GM23248 (cell line): ENCODE measurements at regions not wholly inside any gene's neighbourhood (a gene's known extent, or its start where the extent isn't known, plus 50 kb on each side); places are given as distances from the start of the nearest gene placed in this dataset.

Experiments
- DNase-seq: peaks from one replicate; pipeline ENCODE4 v3.0.0-alpha.2; 2015
- H2AFZ ChIP-seq: fragments of 200-600 bp; sonication (generic); 2 replicates; pipeline ENCODE4 v1.6.1; 2016; ENCODE audit warnings: antibody characterized with exemption
- H3F3A ChIP-seq: fragments of 200-600 bp; sonication (generic); 2 replicates; pipeline ENCODE4 v1.6.1; 2016; ENCODE audit warnings: mild to moderate bottlenecking, antibody characterized with exemption, mixed run types; ENCODE audit not compliant: insufficient read depth
- H3K27ac ChIP-seq: fragments of 200-600 bp; sonication (generic); 2 replicates; pipeline ENCODE4 v1.5.1; 2016; ENCODE audit warnings: mild to moderate bottlenecking
- H3K27me3 ChIP-seq: fragments of 200-600 bp; sonication (generic); replicated peaks from 2 replicates; pipeline ENCODE4 v1.6.1; 2016; ENCODE audit warnings: mild to moderate bottlenecking; ENCODE audit not compliant: insufficient read depth
- H3K36me3 ChIP-seq: fragments of 200-600 bp; sonication (generic); 2 replicates; pipeline ENCODE4 v1.6.1; 2016; ENCODE audit warnings: low read depth, mild to moderate bottlenecking
- H3K4me1 ChIP-seq: fragments of 200-600 bp; sonication (generic); 2 replicates; pipeline ENCODE4 v1.6.1; 2016; ENCODE audit warnings: mild to moderate bottlenecking; ENCODE audit not compliant: insufficient read depth
- H3K4me2 ChIP-seq: fragments of 200-600 bp; sonication (generic); one replicate; pipeline ENCODE4 v1.6.1; 2016; ENCODE audit warnings: mild to moderate bottlenecking; ENCODE audit not compliant: unreplicated experiment
- H3K4me3 ChIP-seq: fragments of 200-600 bp; sonication (generic); 2 replicates; pipeline ENCODE4 v1.5.1; 2016; ENCODE audit warnings: mild to moderate bottlenecking
- H3K79me2 ChIP-seq: fragments of 200-600 bp; sonication (generic); 2 replicates; pipeline ENCODE4 v1.6.1; 2016; ENCODE audit warnings: mild to moderate bottlenecking; ENCODE audit not compliant: insufficient read depth
- H3K9ac ChIP-seq: fragments of 200-600 bp; sonication (generic); 2 replicates; pipeline ENCODE4 v1.6.1; 2016; ENCODE audit warnings: mild to moderate bottlenecking
- H3K9me2 ChIP-seq: fragments of 200-600 bp; sonication (generic); 2 replicates; pipeline ENCODE4 v1.6.1; 2016; ENCODE audit warnings: mixed run types, mild to moderate bottlenecking, moderate library complexity; ENCODE audit not compliant: insufficient read depth
- H3K9me3 ChIP-seq: fragments of 200-600 bp; sonication (generic); one replicate; pipeline ENCODE4 v1.6.1; 2017; ENCODE audit warnings: low read depth
- H4K20me1 ChIP-seq: fragments of 200-600 bp; sonication (generic); 2 replicates; pipeline ENCODE4 v1.6.0; 2016; ENCODE audit not compliant: insufficient read depth
- EZH2 ChIP-seq: fragments of 200-600 bp; sonication (generic); IDR thresholded peaks from 2 replicates; pipeline ENCODE4 v1.6.1; 2018; ENCODE audit warnings: antibody characterized with exemption, mild to moderate bottlenecking; ENCODE audit not compliant: insufficient read depth, poor library complexity, severe bottlenecking
- EZH2phosphoT487 ChIP-seq: fragments of 200-600 bp; sonication (generic); IDR thresholded peaks from 2 replicates; pipeline ENCODE4 v1.6.1; 2018; ENCODE audit warnings: antibody characterized with exemption, moderate library complexity, mild to moderate bottlenecking, low read depth; ENCODE audit not compliant: insufficient read depth
- whole genome bisulfite sequencing, 2 experiments: methylation state at CpG; one replicate each; pipeline ENCODE4 v1.1.6; 2015 to 2017; ENCODE audit warnings: low lambda C conversion rate in 2 of 2, low coverage in 1 of 2; ENCODE audit errors: missing lambda C conversion rate in 2 of 2; 5-methylcytosine and 5-hydroxymethylcytosine counted together
- in situ Hi-C: fragments of 300-500 bp; cut with MboI; formaldehyde crosslinking; loops from 2 replicates; pipeline ENCODE4 v1.15.0; 2020

DNA sequence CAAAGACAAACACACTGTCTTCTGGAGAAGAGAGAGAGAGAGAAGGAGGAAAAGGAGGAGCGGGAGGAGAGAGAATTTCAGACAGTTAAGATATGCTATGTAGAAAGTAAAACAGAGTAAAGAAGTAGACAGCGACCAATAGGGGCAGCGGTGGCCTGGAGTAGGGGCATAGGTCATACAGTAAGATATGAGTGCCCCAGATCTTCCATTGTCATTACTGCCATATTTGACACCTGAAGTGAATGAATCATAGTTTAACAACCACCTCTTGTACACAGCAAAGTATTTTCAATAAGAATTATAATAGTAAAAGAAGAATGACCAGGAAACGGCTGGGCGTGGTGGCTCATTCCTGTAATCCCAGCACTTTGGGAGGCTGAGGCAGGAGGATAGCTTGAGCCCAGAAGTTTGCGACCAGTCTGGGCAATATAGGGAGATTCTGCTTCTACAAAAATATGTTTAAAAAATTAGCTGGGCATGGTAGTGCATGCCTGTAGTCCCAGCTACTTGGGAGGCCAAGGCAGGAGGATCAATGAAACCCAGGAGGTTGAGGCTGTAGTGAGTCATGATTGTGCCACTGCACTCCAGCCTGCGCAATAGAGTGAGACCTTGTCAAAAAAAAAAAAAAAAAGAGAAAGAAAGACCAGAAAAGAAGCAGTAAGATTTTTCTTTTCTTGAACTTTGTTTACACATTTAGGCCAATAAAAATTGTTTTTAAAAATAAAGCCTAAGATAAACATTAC is 77.0 kb upstream of the GPR158 start:
- Histone ChIP-seq H3K4me2 (no peak overlapping the region), H3F3A (no peaks in the 10 kb centered on the region), H3K27ac (no peak overlapping the region), H3K9ac (no peak overlapping the region), H3K36me3 (no peaks in the 10 kb centered on the region), H3K4me3 (no peak overlapping the region), H3K4me1 (no peaks in the 10 kb centered on the region), H4K20me1 (no peaks in the 10 kb centered on the region), H3K9me2 (no peaks in the 10 kb centered on the region), H3K79me2 (no peaks in the 10 kb centered on the region), H3K27me3 (peaks cover 11% of the 10 kb centered on the region; the same call in 1 of the 2 replicates), H3K9me3 (no peaks in the 10 kb centered on the region), H2AFZ (no peak overlapping the region)
- WGBS, 2 experiments, result 83 to 84% methylated on average over 7 of the region's 7 CpGs
- no peak for DNase-seq
- TF ChIP-seq EZH2phosphoT487, result no peak
- TF ChIP-seq EZH2, result no peak
- in situ Hi-C loops, result no loop called here

GRCh38 chr10:25100141-25100540 is 74.7 kb upstream of the GPR158 start:
- no peaks in the 10 kb centered on the region for H4K20me1 ChIP-seq
- no peaks in the 10 kb centered on the region for H3K4me1 ChIP-seq
- H3K4me3 ChIP-seq, result no peak overlapping the region
- no peaks in the 10 kb centered on the region for H3K79me2 ChIP-seq
- in situ Hi-C loops, result no loop called here
- H2AFZ ChIP-seq, result no peak overlapping the region
- DNase-seq, result no peak
- no peak overlapping the region for H3K27ac ChIP-seq
- H3K9ac ChIP-seq, result no peak overlapping the region
- H3K36me3 ChIP-seq, result no peaks in the 10 kb centered on the region
- no peaks in the 10 kb centered on the region for H3K9me2 ChIP-seq
- no peaks in the 10 kb centered on the region for H3K9me3 ChIP-seq
- TF ChIP-seq EZH2phosphoT487 (no peak), EZH2 (no peak)
- WGBS, 2 experiments, result 51 to 57% methylated on average over 3 of the region's 3 CpGs
- peaks cover 14% of the 10 kb centered on the region; the same call in 1 of the 2 replicates for H3K27me3 ChIP-seq
- no peaks in the 10 kb centered on the region for H3F3A ChIP-seq
- H3K4me2 ChIP-seq, result no peak overlapping the region

DNA sequence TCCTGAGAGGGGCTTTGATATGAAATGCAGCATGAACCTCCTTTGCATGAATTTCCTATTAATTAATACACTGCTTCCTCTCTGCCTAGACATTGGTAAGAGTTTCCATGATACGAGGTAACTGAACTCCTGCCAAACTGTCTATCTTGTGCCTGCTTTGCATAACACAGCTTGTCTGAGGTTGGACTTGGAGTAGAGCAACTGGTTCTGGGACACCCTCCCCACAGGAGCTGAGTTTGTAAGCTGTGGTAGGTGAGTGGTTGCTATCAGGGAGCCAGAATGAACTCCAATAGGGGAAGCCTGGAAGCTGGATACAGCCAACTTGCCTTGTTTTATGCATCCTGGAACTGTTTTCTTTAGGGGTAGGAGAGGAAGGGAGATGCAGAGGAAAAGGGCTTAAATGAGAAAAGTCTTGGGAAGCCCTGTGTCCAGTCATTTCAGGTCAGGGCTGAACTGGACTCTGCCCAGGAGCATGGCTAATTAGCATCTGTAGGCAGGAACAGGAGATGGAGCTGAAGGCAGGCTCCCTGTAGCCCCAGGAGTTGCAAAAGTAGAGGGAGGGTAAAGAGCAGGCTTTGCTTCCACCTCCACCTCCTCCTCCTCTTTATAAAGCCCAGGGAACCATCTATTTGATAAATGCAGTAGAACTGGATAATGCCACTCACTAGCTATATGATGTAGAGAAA is 73.2 kb upstream of the GPR158 start:
- Histone ChIP-seq H3K4me2 (no peak overlapping the region), H2AFZ (no peak overlapping the region), H3K4me3 (no peak overlapping the region), H3F3A (no peaks in the 10 kb centered on the region), H3K9ac (no peak overlapping the region), H3K4me1 (no peaks in the 10 kb centered on the region), H3K27ac (no peak overlapping the region), H3K79me2 (no peaks in the 10 kb centered on the region), H3K9me2 (no peaks in the 10 kb centered on the region), H3K36me3 (no peaks in the 10 kb centered on the region), H3K27me3 (peaks cover 24% of the 10 kb centered on the region; the same call in 1 of the 2 replicates), H4K20me1 (no peaks in the 10 kb centered on the region), H3K9me3 (no peaks in the 10 kb centered on the region)
- TF ChIP-seq EZH2phosphoT487 (no peak), EZH2 (no peak)
- DNase-seq, result no peak
- in situ Hi-C loops, result no loop called here
- 42 to 43% methylated on average over 1 of the region's 1 CpG for WGBS, 2 experiments

GRCh38 chr10:25102147-25102822 is 72.5 kb upstream of the GPR158 start:
- TF ChIP-seq EZH2 (no peak), EZH2phosphoT487 (no peak)
- 21 to 24% methylated on average over 9 of the region's 9 CpGs for WGBS, 2 experiments
- DNase-seq, result no peak
- in situ Hi-C loops, result no loop called here
- Histone ChIP-seq H3K4me1 (no peaks in the 10 kb centered on the region), H3K9me3 (no peaks in the 10 kb centered on the region), H3F3A (no peaks in the 10 kb centered on the region), H3K27ac (no peak overlapping the region), H4K20me1 (no peaks in the 10 kb centered on the region), H3K4me2 (no peak overlapping the region), H3K9me2 (no peaks in the 10 kb centered on the region), H2AFZ (no peak overlapping the region), H3K9ac (no peak overlapping the region), H3K27me3 (peaks cover 24% of the 10 kb centered on the region; the same call in 1 of the 2 replicates), H3K36me3 (no peaks in the 10 kb centered on the region), H3K4me3 (no peak overlapping the region), H3K79me2 (no peaks in the 10 kb centered on the region)
